Cardiac septum (tissue), 1 donor: ENCODE measurements at regions not wholly inside any gene's neighbourhood (a gene's known extent, or its start where the extent isn't known, plus 50 kb on each side); places are given as distances from the start of the nearest gene placed in this dataset.
"Not testable (repeated sequence)": the region's sequence is repeated elsewhere in the genome, so short reads cannot be mapped to it uniquely, and the experiment has no call there.

ENCODE experiments used
- DNase-seq: peaks from one replicate; pipeline ENCODE4 v3.0.0-alpha.2; 2020; ENCODE audit warnings: low spot score
- intact Hi-C: fragments of 100-400 bp; cut with DNase I; formaldehyde crosslinking; loops from one replicate; pipeline ENCODE4 v1.14.0; 2022
- donor health status: DM: no; HTN: no; CAD: no.

DNA sequence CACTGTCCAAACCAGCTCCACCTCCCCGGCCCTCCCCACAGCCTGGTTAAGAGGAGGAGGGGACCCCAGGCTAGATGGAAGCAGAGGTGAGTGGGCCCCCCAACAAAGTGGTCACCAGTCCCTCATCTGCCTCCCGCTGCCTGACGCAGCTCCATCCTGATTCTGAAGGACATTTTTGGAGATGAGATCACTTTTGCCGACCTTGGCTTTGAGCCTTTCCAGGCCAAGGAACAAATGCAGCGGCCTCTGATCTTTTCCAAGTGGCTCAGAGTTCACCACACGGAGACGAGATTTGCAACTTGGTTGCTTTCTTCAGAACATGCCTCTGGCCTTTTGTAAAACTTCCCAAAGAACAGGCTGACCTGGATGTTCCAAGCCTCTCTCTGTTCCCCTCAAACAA lies 223.1 kb downstream of the NPHP4 start:
- intact Hi-C loops, result no loop called here
- no peak for DNase-seq

DNA sequence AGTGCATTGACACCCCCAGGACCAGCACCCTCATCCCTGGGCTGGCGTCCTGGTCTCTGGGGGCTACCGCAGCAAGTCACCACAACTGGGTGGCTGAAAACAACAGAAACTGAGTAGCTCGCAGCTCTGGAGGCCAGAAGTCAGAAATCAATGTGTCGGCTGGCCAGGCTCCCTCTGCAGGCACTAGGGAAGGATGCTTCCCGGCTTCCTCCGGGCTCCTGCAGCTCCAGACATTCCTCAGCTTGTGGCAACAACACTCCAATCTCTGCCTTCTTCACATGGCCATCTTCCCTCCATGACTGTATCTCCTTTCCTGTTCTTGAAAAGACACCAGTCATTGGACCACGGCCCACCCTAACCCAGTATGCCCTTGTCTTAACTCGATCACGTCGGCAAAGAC lies 224.2 kb downstream of the NPHP4 start:
- intact Hi-C loops, result no loop called here
- no peak for DNase-seq

DNA sequence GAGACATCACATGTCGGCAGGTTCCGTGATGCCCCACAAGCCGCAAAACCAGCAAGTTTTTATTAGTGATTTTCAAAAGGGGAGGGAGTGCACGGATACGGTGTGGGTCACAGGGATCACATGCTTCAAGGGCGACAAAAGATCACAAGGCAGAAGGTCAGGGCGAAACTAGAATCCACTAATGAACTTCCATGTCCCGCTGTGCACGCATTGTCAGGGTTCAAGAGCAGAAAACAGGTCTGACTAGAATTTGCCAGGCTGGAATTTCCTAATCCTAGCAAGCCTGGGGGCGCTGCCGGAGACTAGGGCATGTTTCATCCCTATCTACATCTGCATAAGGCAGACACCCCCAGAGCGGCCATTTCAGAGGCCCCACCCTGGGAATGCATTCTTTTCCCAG lies 225.2 kb downstream of the NPHP4 start:
- intact Hi-C loops, result not testable (repeated sequence)

DNA sequence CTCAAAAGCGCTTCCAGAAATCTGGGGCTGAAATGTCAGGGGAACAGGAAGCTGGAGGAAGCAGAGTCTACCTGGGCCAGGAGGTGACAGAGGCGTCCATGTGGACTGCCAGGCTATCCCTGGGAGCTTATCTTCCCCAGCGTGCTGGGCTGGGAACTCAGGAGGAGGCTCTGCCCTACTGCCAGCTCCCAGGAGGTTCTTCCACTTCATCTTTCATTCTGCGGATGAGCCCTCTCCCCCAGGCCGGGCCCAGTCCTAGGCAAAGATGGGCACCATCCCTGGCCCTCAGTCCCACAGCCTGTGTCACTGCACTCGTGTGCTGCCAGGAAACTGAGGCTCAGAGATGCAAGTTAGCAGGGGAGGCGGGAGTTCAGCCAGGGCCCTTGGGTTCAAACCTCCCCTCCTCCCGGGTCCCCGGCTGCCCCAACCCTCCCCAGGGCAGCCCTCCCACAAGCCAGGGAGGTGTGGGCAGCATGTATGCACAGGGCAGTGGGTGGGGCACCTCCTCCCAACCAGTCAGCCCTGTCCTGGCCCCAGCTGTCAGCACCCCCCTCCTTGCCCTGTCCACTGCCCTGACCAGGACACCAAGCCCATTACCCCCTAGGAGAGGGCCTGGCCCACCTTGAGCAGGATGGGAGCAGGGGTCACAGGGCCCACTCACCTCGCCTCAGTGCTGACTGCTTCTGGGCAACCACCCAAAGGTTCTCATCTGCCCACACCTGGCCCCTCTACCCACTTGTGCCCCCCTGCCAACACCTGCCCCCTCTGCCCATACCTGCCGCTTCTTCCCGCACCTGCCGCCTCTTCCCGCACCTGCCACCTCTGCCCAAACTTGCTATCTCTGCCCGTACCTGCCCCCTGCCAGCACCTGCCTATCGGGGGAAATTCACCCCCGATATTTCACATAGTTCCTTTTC lies 226.0 kb downstream of the NPHP4 start:
- DNase-seq, result no peak
- intact Hi-C loops, result no loop called here

More for the DNA sequence above, 225.2 kb downstream of the NPHP4 start:
- not testable (repeated sequence) for DNase-seq

DNA sequence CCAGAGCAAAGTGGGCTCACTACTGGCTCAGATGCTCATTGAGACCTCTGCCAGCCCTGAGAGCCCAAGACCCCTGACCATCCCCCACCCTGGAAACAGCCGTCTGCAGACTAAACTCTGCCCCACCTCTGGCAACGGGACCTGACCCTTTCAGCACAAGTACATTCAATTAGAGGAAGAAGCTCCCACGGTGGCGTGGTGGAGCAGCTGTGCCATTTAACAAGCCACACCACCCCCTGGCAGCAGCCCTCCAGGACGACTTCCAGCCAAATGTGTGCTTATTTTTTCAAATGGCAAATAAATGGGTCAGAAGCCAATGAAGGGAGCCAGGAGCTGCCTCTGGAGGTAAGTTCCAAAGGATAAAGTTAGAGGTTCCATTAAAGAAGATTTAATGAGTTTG lies 226.7 kb downstream of the NPHP4 start:
- no peak for DNase-seq
- intact Hi-C loops, result no loop called here

DNA sequence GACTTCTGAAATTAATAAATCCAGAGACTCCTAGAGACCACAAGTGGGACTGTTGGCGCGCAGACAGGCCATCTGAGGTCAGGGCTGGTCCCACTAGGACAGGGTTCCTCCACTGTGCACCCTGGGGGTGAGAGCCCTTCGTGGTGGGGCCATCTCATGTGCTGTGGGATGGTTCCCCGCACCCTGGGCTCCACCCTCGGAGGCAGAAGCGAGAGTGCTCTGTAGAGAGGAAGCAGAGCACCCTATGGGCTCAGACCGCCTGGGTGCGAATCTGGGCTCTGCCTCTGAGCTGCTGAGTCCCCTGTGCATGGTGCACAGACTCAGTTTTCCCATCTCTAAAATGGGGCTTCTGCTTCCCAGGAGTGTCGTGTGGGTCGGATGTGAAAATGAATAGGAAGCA lies 227.3 kb downstream of the NPHP4 start:
- DNase-seq, result no peak
- intact Hi-C loops, result no loop called here

DNA sequence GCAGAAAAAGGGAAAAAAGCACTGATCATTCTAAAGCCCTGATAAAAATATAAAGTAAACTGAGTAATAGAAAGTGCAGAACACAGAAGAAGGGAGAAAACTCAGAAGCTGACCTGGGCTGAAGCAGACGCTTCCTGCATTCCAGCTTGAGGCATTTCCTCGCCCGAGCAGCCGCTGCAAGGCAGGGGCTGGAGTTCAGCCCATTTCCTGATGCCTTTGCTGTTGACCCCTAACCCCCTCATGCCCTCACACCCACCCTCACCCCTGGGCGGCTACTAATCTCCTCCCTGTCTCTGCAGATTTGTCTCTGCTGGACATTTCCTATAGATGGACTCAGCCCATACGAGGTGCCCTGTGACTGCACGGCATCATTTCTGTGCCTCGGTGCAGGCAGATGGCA lies 227.8 kb downstream of the NPHP4 start:
- DNase-seq, result no peak
- intact Hi-C loops, result no loop called here

DNA sequence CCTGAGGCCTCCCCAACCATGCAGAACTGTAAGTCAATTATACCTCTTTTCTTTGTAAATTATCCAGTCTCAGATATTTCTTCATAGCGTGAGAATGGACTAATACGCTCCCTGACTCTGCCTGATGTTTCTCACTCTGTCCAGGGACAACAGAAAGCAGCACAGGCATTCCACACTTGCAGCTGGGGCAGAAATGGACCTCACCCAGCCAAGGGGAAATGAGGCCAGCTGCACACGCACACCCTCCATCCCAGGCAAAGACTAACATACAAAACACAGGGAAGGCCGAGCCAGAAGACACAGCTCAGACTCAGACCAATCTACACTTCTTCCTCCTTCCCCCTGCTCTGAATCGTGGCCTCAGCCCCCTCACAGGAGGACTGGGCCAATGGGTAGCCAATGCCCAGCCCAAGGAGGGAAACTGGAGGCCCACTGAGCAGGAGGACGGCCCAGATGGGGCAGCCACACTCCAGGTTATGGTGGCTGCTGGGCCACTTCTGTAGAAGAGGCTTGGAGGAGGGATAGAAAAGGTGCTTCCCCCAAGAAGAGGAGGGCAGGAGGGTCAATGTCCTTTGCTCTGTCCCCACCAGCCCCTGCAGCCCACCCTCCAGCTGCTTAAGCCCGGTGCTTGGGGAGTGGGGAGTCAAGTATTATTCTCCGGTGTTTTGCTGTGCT lies 228.4 kb downstream of the NPHP4 start:
- intact Hi-C loops, result no loop called here
- DNase-seq, result no peak

DNA sequence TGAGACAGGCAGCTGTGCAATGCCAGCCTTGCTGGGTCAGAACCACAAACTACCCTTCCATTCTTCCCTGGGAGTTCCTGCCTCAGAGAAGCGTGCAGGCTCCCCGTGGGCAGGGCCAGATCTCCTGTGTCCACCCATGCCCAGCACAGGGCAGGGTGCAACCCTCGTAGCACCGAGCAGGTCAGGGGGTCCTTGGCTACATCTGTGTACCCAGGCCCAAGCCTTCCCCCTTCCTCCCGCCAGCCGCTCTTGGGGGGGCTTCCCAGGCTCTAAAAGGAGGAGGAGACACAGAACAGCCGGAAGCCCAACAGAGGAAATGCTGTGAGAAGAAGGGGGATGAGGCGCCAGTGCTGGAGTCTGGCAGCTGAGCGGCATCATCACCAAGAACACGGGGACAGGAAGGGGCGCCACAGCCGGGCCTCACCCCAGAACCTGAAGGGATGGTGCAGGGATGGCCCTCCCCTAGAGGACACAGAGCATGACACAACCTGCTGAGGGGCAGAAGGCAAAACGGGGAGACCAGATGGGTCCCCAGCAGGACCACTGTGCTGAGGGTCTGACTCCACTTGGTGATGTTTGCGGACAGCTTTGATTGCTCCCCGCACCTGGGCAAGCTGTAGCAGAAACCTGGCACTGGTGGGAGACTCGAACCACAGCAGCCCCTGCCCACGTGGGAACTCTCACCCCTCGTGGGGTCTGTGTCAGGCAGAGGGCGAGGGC lies 233.2 kb downstream of the NPHP4 start:
- DNase-seq, result peak; percentile 31
- intact Hi-C loops, result no loop called here

DNA sequence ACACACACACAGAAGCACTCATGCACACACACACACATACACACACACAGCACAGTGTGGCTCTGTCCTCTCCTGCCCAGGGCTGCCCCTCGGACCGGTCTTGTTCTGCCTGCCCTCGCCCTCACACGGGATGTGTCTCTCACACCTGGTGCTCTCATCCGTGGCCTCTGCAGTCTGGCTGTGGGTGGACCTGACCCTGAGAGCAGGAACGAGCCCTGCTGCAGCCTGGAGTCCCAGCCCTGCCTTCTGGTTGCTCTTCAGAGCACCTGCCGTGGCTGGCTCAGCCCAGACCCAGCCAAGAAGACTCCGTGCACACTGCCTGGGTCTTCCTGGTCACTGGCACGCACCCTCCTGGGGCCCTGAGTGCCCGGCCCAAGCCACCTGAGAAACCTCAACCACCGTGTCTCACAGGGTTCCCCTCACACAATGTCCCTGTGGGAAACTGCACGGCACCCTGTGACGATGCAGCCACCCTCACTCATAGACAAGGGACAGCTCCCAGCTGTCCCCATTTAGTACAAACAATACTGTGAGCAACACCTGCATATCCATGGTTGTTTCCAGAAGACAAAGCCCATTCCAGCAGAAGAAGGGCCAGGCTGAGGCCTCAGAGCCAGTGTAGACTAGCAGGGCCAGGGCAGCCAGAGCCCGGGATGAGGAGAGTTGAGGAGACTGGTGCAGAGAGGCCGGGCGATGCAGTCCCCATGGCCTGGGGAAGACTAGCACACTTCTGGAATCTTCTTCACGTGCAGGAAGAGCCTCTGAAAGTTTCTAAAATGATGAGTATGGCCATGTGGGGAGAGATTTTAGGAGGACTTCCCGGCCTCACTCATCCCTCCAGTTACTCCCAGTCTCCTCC lies 234.0 kb downstream of the NPHP4 start:
- intact Hi-C loops, result no loop called here
- DNase-seq, result peak; percentile 58

DNA sequence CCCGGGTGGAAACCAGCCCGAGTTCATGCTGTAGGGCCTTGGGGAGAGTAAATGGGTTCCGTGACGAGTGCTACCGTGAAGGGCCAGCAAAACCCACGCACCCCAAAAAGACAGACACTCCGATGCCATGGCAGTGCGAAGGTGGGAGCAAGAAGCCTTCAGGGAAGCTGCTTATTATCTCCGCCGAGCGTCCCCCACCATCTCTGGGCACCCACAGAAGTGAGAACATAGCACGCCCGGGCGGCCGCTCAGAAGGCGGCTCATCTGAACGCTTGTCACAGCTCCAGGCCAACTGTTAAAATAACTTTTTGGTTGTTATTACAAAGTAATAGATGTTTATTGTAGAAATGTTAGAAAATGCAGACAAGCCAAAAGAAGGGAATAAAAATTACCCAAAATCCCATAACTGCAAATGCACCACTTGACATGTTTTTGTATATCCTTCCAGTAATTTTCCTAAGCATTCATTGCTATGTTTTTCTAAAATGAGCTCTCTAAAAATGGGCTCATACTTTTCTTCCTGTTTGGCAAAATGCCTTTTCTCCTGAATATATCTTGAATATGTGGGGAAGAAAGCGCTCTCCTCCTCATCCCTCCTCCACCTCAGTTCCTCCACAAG lies 234.9 kb downstream of the NPHP4 start:
- intact Hi-C loops, result no loop called here
- peak; percentile 44 for DNase-seq

DNA sequence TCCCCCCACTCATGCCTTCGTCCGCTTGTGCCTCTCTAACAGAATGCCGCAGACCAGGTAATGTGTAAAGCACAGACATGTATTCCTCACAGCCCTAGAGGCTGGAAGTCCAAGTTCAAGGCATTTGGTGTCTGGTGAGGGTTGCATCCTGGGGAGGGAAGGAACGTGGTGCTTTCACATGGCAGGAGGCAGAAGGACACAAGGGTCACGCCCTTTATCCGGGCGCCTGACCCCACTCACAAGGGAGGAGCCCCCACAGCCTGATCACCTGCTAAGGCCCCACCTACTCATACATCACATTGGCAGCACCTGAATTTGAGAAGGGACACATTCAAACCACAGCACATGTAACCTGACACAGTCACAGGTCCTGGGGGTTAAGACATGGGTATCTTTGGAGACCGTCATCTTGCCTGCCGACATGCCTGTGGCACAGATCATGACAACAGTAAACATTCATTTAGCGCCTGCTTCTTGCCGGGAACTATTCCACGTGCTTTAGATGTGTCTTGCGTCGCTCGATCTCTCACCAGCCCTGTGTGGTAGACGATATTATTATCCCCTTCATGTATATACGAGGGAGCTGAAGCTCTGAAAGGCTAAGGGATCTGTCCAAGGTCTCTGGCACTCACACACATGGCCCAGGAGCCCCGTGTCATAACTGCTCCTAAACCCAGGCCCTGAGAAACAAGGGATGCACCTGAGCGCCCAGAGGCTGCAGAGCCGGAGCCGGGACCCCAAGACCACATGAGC lies 235.6 kb downstream of the NPHP4 start:
- intact Hi-C loops, result no loop called here
- peak; percentile 53 for DNase-seq

DNA sequence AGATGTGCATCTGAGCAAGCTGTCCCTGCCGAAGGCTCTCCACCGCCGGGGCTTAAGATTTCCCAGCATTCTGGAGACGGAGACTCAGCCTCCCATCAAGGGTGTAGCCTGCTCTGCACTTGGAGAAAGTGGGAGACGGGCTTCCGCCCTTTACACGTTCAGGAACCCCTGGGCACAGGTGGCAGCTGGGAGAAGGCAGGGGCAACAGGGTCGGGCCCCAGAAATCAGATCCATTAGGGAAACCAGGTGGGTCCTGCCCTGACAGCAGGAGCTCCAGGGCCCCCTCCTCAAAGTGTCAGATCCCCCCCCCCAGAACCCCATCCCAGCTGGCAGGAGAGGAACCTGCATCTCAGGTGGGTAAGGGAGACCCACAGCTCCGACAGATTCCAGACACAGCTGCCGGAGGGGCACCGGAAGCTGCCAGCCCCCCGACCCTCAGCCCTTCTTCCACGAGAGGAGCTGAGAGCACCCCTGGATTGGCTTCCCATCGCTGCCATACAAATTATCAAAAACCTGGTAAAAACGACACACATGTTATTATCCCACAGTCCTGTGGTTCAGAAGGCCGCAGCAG lies 236.6 kb downstream of the NPHP4 start:
- DNase-seq, result peak; percentile 69
- intact Hi-C loops, result no loop called here

DNA sequence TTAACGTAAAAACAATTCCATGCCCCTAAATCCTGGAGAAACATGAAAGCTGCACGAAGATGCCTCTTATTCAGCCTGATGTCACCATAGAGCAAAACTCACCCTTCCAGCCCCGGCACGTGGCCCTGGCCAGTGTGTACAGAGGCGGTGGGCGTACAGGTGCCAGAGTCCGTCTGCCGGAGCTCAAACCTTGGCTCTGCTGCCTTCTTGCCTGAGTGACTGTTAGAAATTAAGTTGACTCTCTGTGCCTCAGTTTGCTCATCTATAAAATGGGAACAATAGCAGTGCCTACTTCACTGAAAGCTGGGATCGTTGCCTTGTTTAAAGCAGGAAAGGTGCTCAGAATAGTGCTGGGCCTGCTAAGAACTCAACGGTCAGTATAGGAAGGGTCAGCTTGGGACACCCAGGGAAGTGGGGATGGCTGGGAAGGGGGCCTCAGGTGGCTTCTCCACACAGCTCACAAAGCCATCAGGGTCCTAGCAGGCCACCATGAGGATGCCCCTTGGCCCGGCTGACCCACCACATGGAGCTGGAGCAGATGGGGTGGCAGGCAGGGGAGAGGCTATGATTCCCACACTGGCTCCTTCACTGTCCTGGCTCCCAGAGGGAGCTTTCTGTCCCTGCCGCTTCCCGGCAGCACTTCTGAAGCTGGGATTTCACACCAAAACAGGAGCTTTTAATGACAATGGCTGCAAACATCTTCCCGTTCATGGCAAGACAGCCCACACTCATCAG lies 237.2 kb downstream of the NPHP4 start:
- intact Hi-C loops, result no loop called here
- DNase-seq, result peak; percentile 43

DNA sequence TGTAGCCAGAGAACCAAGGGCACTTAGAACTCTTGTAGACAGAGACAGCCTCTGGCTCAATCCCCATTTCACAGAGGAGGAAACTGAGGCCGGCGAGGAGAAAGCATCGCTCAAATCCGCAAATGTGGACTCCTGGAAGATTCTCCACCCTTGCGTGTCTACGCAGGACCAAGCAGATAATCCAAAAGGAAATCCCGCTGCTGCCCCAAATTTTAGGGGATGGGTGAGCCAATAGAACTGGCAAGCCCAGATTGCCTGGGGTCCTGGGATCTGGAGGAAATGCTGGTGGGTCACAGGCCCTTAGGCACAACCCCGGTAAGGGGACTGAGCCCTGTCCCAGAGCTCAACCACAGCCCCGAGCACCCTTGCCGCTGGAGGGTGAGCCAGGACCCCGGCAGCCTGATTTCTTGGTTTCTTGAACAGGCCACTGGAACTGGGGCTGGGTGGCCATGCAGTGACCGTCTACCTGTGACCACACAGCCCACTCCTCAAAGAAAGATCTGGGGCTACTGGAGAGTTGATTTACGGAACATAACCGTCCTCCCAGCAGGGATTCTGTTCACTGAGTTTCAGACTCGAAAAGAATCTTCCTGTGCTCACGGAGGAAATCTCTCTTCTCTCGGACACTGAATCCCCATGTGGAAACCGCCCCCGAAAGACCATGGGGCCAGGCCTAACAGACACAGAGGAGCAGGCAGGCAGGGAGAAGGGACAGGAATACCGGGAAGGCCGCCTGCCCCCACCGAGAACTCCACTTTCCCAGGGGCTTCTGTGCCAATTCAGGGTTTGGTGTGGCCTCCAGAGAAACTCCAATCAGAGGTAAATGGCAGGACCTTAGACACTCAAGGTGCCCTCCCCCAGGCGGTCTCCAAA lies 238.4 kb downstream of the NPHP4 start:
- intact Hi-C loops, result no loop called here
- peak; percentile 68 for DNase-seq

DNA sequence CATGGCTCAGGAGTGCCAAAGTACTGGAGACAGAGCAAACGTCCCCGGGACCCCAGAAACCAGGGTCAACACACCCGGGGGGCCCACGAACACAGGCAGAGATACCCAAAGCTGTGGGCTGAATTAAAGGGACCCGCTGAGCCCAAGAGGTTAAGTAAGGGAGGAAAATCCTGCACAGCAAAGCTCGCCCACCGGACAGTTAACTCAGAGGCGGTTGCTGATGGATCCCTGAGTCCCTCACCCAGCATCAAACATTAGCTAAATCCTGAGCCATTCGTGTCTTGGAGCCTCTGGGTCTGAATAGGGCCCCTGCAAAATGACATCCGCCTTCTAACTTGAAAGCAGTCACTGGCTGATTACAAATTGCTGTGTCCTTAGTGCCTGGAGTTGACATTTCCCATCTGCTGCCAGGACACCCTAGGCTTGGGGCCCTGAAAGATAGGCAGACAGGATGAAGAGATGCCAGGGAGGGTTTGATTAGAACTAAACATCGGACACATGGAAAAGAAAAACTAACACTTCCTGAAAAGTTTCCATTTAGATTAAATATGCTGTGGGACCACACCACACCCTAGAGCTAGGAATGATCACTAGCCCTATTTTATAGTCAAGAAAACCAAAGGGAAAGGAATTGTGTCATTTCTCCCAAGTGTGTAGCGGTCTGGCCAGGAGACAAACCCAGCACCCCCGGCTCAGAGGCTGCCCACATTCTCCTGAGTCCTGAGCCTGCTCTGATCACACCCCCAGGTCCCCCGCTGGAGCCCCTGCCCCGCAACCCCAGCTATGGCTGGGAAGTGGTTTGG lies 239.3 kb downstream of the NPHP4 start:
- peak; percentile 66 for DNase-seq
- intact Hi-C loops, result no loop called here
